ENCODE measurements at regions not wholly inside any gene's neighbourhood (a gene's known extent, or its start where the extent isn't known, plus 50 kb on each side); places are given as distances from the start of the nearest gene placed in this dataset.

GRCh38 chr5:92945605-92946097 lies 635.4 kb downstream of the NR2F1-AS1 start:
- TF ChIP-seq POLR2A (IDR thresholded peaks at IDR 0.05) (no peak), CTCF (IDR thresholded peaks at IDR 0.05 in 8 of 11, conservative IDR thresholded peaks at IDR 0.05 in 3 of 11) (no peak)

All from spleen (tissue), 7 donors.